Hindlimb muscle (tissue), 1 donor: ENCODE measurements at regions not wholly inside any gene's neighbourhood (a gene's known extent, or its start where the extent isn't known, plus 50 kb on each side); places are given as distances from the start of the nearest gene placed in this dataset.

Experiments
- DNase-seq: peaks from one replicate; pipeline ENCODE4 v3.0.0-alpha.2; 2013

DNA sequence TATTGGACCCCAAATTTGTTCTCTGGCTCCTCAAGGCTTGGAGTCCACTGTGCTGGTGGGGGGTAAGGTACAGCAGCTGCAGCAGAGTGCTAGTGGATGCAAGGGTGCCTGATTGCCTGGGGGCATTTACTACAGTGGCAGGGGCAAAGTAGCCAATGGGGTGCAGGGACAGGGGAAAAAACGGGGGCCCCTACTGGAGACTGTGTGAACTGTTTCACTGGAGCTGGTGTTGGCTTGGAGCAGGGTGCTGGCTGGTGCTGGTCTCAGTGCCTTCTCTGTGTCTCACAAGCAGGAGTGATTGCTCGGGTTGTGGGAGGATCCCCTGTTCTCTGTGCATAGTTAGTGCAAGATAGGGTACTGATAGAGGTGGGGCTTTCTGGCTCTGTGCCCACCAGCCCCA lies 935.9 kb downstream of the JRKL start:
- DNase-seq, result no peak

DNA sequence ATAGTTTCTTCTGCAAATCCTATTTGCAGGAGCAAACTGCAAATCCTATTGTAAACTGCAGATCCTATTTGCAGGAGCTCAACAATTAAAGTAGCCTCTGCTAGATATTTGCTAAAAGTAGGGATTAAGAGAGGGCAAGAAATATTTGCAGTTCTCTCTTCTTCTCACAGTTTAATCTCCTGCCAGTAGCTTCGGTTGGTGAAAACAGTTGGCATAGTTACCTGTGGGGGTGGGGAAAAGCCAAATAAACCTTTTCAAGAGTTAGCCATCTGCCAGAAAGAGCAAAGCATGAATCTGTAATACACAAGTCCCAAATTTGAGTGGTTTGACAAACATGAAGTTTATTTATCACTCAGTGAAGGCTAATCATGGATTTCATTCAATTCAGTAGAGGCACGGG lies 942.5 kb downstream of the JRKL start:
- DNase-seq, result no peak

DNA sequence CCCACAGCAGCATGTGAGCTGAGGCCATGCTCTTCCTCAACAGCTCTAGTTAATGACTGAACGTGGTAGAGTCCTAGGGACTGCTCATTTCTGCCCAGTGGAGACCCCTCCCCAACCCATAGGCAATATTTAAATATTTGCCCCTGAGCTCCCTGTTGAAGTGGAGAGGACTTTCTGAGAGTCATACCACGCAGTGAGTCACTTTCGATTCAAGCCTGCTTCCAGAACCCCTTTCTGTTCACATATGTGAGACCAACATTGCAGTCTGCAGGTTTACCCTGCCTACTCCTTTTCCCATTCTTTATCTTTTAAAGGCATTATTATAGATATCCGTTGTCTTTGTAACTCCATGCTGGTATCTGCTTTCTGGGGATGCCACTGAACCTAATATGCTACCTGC lies 946.3 kb downstream of the JRKL start:
- DNase-seq, result no peak

DNA sequence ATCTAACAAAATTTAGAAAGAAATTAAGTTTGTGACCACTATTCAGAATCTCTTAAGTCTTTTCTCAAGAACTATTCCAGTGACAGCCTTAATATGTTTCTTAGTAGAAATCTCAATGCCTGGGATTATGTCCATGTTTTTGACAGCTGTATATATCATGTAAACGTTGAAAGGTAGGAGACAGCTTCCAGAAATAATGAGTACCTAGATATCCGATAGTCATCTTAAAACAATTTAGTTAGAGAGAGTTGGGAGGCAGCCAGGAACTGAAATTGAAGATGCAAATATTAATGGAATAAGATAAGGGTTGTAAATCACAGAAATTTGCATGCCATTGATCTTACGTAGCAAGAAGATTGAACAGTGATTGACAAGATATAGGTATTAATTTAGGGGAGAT lies 955.2 kb downstream of the JRKL start:
- DNase-seq, result no peak

DNA sequence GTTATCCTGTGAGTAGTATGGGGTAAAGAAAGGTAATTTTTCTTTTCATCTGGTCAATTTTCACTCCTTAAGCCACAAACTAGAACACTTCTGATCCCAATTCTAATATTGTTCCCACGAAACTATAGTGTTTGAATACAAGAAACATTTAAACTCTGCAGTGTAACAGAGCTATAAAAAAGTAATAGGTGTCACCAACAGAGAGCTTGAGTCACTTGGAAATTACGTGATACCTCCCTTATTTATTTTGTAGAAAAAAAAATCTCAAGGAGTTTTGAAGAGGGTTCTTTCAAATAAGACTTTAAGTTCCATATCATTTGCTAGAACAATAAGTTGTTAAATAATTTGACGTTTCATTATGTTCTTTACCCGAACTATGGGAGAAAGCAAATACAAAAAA lies 959.4 kb downstream of the JRKL start:
- DNase-seq, result no peak

DNA sequence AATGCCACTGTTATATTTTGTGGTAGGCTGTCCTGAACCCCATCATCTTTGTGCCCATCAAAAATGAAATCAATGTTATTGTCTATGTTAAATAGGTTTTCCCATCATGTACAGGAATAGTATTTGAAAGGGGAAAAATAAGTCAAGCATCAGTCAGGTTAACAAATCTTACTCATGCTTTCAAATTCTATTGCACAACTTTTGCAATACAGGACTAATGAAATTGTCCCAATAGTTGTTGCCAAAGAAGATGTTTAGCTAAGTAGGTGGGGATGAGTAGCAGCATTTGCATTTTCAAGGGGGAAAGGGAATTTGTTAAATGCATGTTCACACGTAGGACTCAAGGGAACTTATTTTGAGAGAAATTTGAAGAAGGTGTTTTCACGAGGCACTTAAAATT lies 962.1 kb downstream of the JRKL start:
- no peak for DNase-seq

DNA sequence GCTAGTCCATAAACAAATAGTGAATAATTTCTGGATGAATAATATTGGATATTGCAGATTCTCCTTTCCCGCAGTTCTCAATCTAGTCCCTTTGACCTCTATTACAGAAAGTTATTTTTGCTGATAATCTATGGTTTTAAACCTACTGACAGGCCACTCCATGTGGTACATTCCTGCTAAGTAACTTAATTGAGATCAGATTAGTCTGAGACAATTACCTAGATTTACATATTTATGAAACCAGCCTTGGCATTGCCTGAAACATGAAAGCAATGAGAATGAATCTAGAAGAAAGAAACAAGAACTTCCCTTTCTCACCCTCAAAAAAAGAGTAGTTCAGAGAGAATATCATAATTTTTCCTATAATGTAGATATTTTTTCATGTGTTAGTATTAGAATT lies 964.2 kb downstream of the JRKL start:
- DNase-seq, result no peak

DNA sequence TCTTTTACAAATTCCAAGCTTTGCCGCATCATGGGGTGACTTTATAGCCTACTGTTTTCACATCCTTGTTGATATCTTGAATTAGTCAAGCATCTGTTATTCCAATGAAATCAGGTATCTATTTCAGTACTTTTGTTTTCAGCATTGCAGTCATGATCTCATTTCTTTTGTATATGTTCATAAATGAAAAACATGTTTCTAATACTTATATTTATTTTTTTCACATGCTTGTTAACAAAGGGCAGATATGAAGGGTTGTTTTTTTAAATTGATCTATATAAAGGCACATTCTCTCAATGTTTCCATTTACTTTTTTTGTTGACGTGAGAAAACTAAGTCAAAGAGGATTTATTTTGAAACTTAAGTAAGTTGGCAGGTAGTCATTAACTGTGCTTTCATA lies 964.8 kb downstream of the JRKL start:
- DNase-seq, result no peak

DNA sequence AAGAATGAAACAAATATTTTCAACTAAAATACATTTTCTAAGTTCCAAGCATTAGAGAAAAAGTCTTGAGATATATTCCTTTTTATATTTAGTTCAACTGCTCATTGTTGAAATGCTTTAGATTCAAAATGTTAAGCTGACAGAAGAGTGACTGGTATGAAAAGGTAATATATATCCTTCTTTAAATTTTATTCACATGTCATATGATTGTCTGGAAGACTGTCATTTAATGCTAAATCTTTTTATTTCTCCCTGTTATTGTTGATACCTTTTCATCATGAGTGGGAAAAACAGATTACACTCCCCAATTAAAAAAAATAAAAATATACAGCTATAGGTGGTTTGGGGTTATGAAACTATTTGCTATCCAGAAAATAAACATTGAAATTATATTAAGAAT lies 965.4 kb downstream of the JRKL start:
- no peak for DNase-seq

DNA sequence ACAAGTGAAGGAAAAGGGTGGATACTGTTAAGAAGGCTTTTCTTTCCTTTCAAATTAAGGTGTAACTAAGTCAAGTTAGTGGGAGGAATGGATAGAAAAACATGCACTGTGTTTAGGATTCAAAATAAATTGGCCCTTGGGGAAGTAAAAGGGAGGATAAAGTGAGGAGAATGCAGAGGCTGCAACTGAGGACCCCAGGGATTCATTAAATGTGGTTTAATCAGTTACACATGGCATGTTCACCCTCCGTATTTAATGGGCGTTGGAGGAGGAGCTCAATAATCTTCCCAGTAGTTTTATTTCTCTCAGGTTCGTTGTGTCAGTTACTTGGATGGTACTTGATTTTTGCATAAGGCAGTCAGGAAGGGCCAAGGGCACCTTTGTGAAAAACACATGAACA lies 966.3 kb downstream of the JRKL start:
- no peak for DNase-seq

DNA sequence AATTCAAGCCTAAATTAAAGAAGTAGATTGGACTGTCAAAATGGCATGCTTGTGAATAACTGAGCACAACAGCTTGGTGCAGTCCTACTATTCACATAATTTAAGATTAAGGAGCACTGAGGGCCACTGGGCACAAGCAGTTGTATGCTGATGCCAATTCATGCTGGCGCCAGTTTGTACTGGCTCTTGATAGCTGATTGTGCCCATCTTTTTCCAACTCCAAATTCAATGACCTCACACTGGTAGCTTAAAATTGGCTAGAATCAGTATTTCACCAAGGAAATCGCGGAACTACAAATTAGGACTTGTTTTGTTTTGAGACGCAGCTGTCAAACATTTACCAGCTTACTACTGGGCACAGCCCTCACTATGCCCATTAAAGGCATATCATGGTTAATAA lies 969.2 kb downstream of the JRKL start:
- no peak for DNase-seq

DNA sequence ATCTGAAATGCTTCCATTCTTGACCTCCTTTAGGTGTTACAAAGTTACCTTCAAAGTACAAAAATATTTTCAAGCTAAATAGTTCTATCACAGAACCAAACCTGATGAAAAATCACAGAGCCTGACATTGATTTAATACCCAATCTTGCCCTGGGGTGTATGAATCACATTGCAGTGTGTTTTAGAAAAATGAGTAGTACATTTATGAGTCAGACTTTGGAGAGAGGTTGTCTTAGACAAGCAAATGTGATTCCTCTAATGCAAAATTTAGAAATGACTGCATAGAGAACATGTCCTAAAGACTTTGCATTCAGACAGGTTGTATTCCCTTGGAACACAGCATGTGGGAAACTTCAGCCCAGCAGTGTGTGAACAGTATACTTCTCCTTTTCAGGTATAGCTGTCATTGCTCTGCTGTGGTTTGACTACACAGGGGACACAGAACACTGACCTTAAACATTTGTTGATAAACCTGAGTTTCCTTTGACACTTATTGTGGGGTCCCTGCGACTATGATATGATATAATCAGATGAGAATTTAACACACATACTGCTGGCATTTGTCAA lies 972.1 kb downstream of the JRKL start:
- no peak for DNase-seq

DNA sequence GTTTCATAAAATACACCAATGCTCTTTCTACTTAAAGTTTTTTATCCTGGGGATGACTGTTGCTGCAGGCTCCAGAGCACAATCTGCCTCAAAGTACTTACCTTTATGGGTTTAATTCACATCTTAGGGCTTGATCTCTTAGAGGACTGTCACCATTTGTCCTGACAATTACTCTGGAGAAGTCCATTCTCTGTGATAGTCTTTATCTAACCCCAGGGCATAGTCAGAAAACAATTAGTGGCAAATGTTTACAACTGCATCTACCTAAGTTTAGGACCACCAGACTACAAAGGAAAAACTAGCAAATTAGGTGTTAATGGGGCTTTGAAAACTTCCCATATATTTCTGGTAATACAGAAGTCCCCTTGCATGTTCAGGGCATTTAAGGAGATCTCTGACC lies 973.5 kb downstream of the JRKL start:
- DNase-seq, result no peak

DNA sequence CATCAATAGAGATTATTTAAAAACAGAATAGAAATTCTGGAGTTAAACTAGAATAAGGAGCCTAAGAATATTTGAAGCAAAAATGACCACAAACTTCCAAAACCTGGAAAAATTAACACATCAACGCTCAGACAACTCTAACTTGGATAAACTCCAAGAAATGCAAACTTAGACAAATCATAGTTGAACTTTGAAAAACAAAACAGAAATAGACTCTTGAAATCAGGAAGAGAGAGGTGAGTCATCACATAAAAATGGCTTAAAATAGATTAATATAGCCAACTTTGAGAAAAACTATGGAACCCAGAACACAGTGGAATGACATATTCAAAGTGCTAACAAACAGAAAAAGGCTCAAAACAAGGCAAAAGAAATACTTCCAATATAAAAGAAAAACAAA lies 974.2 kb downstream of the JRKL start:
- DNase-seq, result no peak

DNA sequence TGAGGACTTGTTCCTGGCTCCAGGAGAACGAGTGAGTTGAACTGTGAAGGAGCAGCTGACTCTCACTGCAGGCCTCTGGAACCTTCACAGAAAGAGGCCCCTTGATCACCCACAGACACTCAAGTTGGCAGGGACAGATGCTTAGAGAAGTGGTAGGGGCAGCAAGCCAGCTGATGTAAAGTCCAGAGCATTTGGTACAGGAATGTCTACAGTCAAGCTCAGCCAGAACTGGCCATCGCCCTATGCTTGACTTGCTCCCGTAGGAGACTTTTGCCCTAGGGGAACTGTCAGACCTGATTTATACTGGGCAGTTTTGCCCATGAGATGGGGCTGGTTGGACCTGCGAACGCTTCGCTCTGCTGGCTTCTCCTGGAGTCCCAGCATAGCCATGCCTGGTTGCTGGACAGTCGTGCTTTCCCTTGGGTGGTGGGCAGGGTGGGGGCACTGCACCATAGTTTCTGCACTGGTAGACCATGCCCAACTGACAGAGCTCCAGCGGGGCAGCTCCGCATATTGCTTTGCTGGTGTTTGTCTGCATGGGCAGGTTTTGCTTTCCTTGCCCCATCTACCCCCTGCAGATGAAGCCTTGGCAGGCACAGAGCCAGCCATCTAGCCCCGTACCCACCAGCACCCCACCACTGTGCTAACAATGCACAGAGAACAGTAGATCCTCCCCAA lies 977.7 kb downstream of the JRKL start:
- no peak for DNase-seq

DNA sequence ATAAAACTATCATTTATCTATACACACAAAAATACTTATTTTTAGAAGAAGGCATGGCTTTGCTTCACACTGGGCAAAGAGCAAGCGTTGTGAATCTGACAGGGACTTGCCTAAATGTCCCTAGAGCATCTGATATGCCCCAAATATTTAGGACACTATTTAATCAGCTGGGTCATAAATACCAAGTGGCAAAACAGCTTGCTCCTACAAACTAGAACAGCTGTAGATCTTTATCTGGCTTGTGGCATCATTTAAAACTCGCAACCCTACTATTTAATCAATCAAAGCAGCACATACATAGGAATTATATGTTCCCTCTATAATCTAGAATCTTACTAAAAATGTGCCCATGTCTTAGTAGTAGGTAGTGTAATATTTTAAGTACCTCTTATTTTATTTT lies 999.5 kb downstream of the JRKL start:
- DNase-seq, result no peak

DNA sequence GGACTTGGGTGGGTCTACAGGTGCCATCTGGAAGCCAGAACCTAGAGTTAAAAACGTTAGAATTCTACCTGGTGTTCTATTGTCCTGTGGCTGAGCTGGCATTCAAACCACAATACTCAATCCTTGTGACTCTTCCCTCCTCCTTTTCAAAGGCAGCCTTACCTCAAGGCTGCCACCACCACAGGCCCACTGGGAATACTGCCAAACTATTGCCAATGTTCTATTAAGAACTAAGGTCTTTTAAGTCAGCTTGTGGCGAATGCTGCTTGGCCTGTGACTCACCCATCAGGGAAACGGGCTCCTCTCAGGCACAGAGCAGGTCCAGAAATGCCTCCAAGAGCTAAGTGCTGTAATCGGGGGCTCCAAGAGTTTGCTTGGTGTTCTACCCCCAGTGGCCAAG lies 1008.4 kb downstream of the JRKL start:
- DNase-seq, result no peak

DNA sequence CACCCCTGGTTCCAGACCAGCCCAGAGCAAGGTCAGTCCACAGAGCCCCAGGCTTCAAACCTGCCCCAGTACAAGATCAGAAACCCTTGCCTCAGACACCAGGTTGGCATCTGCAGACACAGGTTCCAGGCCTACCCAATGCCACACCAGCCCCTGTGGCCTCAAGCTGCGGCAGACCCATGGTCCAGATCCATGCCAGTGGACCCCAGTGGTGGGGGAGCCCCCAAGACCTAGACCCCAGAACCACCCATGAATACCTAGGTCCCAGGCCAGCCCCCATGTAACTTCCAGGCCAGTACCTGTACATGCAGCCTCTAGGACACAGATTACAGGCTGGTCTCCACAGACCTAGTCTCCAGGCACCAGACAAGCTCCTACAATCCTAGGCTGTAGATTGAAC lies 1019.3 kb downstream of the JRKL start:
- no peak for DNase-seq

DNA sequence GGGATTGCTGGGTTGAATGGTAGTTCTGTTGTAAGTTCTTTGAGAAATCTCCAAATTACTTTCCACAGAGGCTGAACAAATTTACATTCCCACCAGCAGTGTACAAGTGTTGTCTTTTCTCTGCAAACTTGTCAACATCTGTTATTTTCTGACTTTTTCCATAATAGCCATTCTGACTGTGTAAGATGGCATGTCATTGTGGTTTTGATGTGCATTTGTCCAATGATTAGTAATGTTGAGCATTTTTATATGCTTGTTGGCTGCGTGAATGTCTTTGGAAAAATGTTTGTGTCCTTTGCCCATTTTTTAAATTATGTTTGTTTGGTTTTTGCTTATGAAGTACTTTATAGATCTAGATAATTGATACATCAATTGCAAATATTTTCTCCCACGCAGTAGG lies 1025.0 kb downstream of the JRKL start:
- no peak for DNase-seq

DNA sequence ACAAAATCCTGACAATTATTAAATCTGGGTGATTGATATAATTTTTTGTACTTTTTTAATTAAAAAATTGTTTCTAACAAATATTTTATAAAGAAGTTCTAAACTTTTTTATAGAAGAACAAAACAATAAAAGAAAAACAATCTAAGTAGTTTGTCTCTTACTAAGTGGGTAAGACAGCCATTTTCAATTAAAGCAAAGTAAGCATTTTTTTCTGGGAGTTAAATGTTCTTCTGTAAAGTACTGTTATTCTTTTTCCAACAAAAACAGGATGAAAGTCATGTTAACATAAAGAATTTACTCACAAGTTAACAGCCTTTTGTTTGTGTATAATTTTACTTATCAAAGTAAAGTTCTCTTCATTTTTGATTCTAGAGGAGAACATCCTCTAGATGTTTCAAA lies 1029.9 kb downstream of the JRKL start:
- no peak for DNase-seq

DNA sequence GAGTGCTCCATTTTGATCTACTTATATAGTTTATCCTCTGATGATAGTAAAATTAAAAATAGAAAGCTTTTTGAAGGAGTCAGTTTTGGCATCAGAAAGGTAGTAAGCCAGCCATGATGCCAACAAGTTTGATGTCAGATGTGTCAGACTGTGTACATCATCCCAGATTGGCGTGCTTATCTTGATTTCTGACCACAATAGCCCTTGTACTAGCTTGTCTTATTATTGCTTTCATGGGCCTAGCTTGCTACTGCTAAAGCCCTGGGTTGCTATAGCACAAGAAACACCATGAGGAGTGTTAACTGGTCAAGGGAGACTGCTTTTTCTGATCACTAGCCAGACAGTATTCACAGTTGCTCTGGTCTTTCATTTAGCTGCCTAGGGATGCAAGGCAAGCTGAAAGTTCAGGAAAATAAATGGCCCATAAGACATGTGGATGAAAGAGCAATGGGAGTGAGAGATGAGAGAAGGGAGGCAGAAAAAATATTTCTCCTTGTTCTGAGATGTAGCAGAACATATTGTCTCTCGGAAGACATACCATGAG lies 1038.5 kb downstream of the JRKL start:
- no peak for DNase-seq

DNA sequence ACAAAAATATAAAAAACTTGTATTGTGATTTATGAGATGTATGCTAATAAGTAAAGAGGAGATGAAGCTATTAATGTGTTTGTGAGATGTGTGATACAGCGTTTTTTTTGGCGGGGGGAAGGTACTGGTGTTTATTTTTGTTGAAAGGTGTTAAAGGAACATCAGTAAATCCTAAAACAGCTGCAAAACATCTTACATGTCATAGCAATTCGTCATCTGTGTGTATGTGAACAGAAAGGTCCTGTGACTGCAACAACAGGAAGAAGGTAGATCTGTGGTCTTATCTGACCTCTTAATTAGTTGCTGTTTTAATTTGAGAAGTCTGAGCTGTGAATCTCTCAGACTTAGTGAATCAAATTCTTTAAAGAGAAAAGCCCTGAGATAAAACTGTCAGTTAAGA lies 1041.1 kb downstream of the JRKL start:
- no peak for DNase-seq

DNA sequence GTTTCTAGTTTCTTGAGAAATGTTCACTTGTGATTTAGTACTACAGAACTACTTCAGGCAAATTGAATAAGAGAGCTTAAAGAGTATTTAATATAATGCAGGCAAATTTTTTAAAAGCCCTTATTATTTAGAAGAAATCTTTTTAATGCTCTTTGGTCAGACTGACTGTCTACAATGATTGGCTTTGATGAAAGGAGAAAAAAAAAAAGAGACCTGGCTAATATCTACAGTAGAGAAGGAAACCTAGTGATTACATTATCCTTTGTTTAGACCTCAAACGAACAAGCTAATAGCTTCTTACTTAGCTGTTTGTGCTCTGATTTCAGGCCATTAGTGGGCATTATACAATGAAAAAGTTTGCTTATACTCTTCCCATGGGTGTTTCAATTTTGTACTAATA lies 1043.1 kb downstream of the JRKL start:
- no peak for DNase-seq

DNA sequence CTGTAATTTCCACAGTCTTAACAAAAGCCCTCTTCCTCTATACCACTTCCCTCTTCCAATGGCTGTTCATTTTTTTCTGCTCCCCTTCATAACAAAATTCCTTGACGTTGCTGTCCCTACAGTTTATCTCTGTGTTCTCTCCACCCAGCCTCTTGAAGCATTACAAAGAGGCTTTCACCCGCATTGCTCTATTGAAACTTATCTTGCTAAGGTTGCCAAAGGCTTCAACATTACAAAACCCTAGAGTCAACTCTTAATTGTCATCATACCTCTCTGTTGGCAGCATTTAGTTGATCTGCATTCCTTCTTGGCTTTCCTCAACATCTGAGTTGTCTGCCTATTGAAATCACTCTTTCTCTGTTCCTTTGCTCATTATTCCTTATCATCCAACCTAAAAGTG lies 1055.7 kb downstream of the JRKL start:
- DNase-seq, result no peak

DNA sequence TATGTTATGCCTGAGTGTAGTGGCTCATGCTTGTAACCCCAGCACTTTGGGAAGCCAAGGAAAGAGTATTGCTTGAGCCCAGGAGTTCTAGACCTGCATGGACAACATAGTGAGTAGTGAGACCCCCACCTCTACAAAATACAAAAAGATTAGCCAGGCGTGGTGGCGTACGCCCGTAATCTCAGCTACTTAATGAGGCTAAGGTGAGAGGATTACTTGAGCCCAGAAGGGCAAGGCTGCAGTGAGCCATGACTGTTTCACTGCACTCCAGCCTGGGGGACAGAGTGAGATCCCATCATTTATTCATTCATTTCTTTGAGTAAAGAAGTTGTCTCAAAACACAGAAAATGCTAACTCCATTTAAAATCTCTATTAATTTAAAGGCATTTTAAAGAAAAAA lies 1061.6 kb downstream of the JRKL start:
- no peak for DNase-seq
